GM23248 (cell line): ENCODE measurements at regions not wholly inside any gene's neighbourhood (a gene's known extent, or its start where the extent isn't known, plus 50 kb on each side); places are given as distances from the start of the nearest gene placed in this dataset.

Experiments used
- EZH2 ChIP-seq: fragments of 200-600 bp; sonication (generic); IDR thresholded peaks from 2 replicates; pipeline ENCODE4 v1.6.1; 2018; ENCODE audit warnings: antibody characterized with exemption, mild to moderate bottlenecking; ENCODE audit not compliant: insufficient read depth, poor library complexity, severe bottlenecking
- EZH2phosphoT487 ChIP-seq: fragments of 200-600 bp; sonication (generic); IDR thresholded peaks from 2 replicates; pipeline ENCODE4 v1.6.1; 2018; ENCODE audit warnings: antibody characterized with exemption, moderate library complexity, mild to moderate bottlenecking, low read depth; ENCODE audit not compliant: insufficient read depth

- TF ChIP-seq EZH2 = no peak
- TF ChIP-seq EZH2phosphoT487 = no peak
Observed at GRCh38 chr7:58086461-58086860, 636.5 kb downstream of the ZNF716 start.
